ENCODE measurements at regions not wholly inside any gene's neighbourhood (a gene's known extent, or its start where the extent isn't known, plus 50 kb on each side); places are given as distances from the start of the nearest gene placed in this dataset.

GRCh38 chr10:8719971-8720370 is 665.5 kb downstream of the GATA3 start:
- no peak overlapping the region for H3K4me3 ChIP-seq (replicated peaks in 1 of 3; ENCODE audit: insufficient read depth in 1 of 3, low read depth in 1 of 3, low read length in 3 of 3)
- H3K27me3 ChIP-seq (ENCODE audit: control insufficient read depth in 2 of 2, insufficient read depth in 2 of 2, low read length in 2 of 2) = no peaks in the 10 kb centered on the region
- no peaks in the 10 kb centered on the region for H3K36me3 ChIP-seq (ENCODE audit: control insufficient read depth in 2 of 2, extremely low read depth in 1 of 2, insufficient read depth in 2 of 2, low read length in 2 of 2)
- TF ChIP-seq MAX (IDR thresholded peaks at IDR 0.05; ENCODE audit: insufficient read depth, insufficient read length) (no peak), POLR2AphosphoS5 (IDR thresholded peaks at IDR 0.05; ENCODE audit: insufficient read depth, low read depth, low read length) (no peak), EZH2 (IDR thresholded peaks at IDR 0.05; ENCODE audit: borderline replicate concordance, low read depth, low read length, severe bottlenecking) (no peak), CTCF (IDR thresholded peaks at IDR 0.05; ENCODE audit: extremely low read depth in 1 of 2, insufficient read depth in 1 of 2, low read depth in 1 of 2, low read length in 2 of 2) (no peak), POLR2A (IDR thresholded peaks at IDR 0.05; ENCODE audit: low read depth, low read length) (no peak), GATA2 (IDR thresholded peaks at IDR 0.05; ENCODE audit: insufficient read depth, insufficient read length, low read depth, low read length) (no peak), MYC (IDR thresholded peaks at IDR 0.05; ENCODE audit: low read depth, low read length) (no peak), FOS (IDR thresholded peaks at IDR 0.05; ENCODE audit: borderline replicate concordance, insufficient read depth, low read length) (no peak), JUN (IDR thresholded peaks at IDR 0.05; ENCODE audit: borderline replicate concordance, insufficient read depth, insufficient read length, low read depth) (no peak)
- no peak overlapping the region for H3K27ac ChIP-seq (ENCODE audit: insufficient read depth, low read depth, low read length)
- no peak overlapping the region for H3K4me2 ChIP-seq (ENCODE audit: insufficient read depth, low read length)
- FAIRE-seq (no peak), DNase-seq (ENCODE audit: low read depth, low spot score) (no peak)
- no peaks in the 10 kb centered on the region for H3K9me1 ChIP-seq (replicated peaks; ENCODE audit: control insufficient read depth, extremely low read depth, insufficient read depth, low read length)
- H3K4me1 ChIP-seq (ENCODE audit: control insufficient read depth, extremely low read depth, insufficient read depth, low read length) = no peaks in the 10 kb centered on the region
- dilution Hi-C loops (cut with MboI; ENCODE audit: extremely low pct_ligation_motif_present, low sequenced_read_pairs) = no loop called here
- ChIA-PET POLR2A (no interaction called here), CTCF (no interaction called here)
- no peak overlapping the region for H3K9ac ChIP-seq (replicated peaks; ENCODE audit: extremely low read depth, insufficient read depth, low read length)
- H4K20me1 ChIP-seq (replicated peaks; ENCODE audit: control insufficient read depth, extremely low read depth, insufficient read depth, low read length) = no peaks in the 10 kb centered on the region
- intact Hi-C loops (cut with micrococcal nuclease) = no loop called here
- H2AFZ ChIP-seq (ENCODE audit: low read depth, low read length) = no peak overlapping the region
- no peaks in the 10 kb centered on the region for H3K9me3 ChIP-seq (replicated peaks; ENCODE audit: control insufficient read depth, insufficient read depth, low read length)
- no peaks in the 10 kb centered on the region for H3K79me2 ChIP-seq (ENCODE audit: control insufficient read depth, insufficient read depth, low read length)
- no TSS peak for BruUV-seq (replicated peaks)

Measured in endothelial cell of umbilical vein (primary cell).